Skeletal muscle tissue (tissue), 3 donors: ENCODE measurements at regions not wholly inside any gene's neighbourhood (a gene's known extent, or its start where the extent isn't known, plus 50 kb on each side); places are given as distances from the start of the nearest gene placed in this dataset.
"Not testable (repeated sequence)": the region's sequence is repeated elsewhere in the genome, so short reads cannot be mapped to it uniquely, and the experiment has no call there.

Experiments used
- H3K27ac ChIP-seq: one replicate; pipeline ENCODE4 v1.7.0; 2013; ENCODE audit warnings: mild to moderate bottlenecking, low read depth, low read length, inconsistent platforms
- H3K27me3 ChIP-seq, 3 donors: one replicate each; pipeline ENCODE4 v1.7.0; 2013; ENCODE audit warnings: low read length in 3 of 3; ENCODE audit not compliant: control insufficient read depth in 3 of 3, insufficient read depth in 3 of 3
- H3K36me3 ChIP-seq, 3 donors: one replicate each; pipeline ENCODE4 v1.7.0; 2013; ENCODE audit warnings: low read length in 3 of 3; ENCODE audit not compliant: control insufficient read depth in 3 of 3, insufficient read depth in 3 of 3
- H3K4me1 ChIP-seq, 3 donors: one replicate each; pipeline ENCODE4 v1.7.0; 2013; ENCODE audit warnings: low read length in 3 of 3, mild to moderate bottlenecking in 3 of 3; ENCODE audit not compliant: control insufficient read depth in 3 of 3, insufficient read depth in 3 of 3
- H3K4me3 ChIP-seq, 3 donors: one replicate each; pipeline ENCODE4 v1.7.0; 2013; ENCODE audit warnings: low read length in 3 of 3
- H3K9ac ChIP-seq, 3 donors: one replicate each; pipeline ENCODE4 v1.7.0; 2013; ENCODE audit warnings: low read length in 3 of 3, mild to moderate bottlenecking in 3 of 3, moderate library complexity in 2 of 3, low read depth in 1 of 3
- H3K9me3 ChIP-seq, 3 donors: one replicate each; pipeline ENCODE4 v1.7.0; 2013; ENCODE audit warnings: low read length in 3 of 3; ENCODE audit not compliant: control insufficient read depth in 3 of 3
- donor health status: Osteomylitis.

- no peaks in the 10 kb centered on the region for H3K36me3 ChIP-seq
- no peaks in the 10 kb centered on the region for H3K9me3 ChIP-seq
- no peaks in the 10 kb centered on the region for H3K27me3 ChIP-seq
- no peaks in the 10 kb centered on the region for H3K4me1 ChIP-seq
- no peak overlapping the region for H3K9ac ChIP-seq
- H3K4me3 ChIP-seq, result no peak overlapping the region
- no peak overlapping the region for H3K27ac ChIP-seq
Measured at GRCh38 chr4:164320847-164321246, 433.1 kb upstream of the SMIM31 start.

GRCh38 chr4:164326056-164326455 lies 427.9 kb upstream of the SMIM31 start:
- H3K27ac ChIP-seq, result no peak overlapping the region
- no peaks in the 10 kb centered on the region for H3K27me3 ChIP-seq
- H3K9me3 ChIP-seq, result no peaks in the 10 kb centered on the region
- H3K4me1 ChIP-seq, result no peaks in the 10 kb centered on the region
- no peaks in the 10 kb centered on the region for H3K36me3 ChIP-seq
- no peak overlapping the region for H3K9ac ChIP-seq
- no peak overlapping the region for H3K4me3 ChIP-seq

- Histone ChIP-seq H3K27me3 (no peaks in the 10 kb centered on the region), H3K4me1 (no peaks in the 10 kb centered on the region), H3K9ac (no peak overlapping the region), H3K36me3 (no peaks in the 10 kb centered on the region), H3K4me3 (no peak overlapping the region), H3K27ac (no peak overlapping the region), H3K9me3 (no peaks in the 10 kb centered on the region)
Measured at GRCh38 chr4:164337219-164337944, 416.5 kb upstream of the SMIM31 start.

GRCh38 chr4:164343472-164343976 lies 410.4 kb upstream of the SMIM31 start:
- no peaks in the 10 kb centered on the region for H3K36me3 ChIP-seq
- H3K9ac ChIP-seq, result no peak overlapping the region
- no peaks in the 10 kb centered on the region for H3K4me1 ChIP-seq
- H3K9me3 ChIP-seq, result no peaks in the 10 kb centered on the region
- no peaks in the 10 kb centered on the region for H3K27me3 ChIP-seq
- H3K27ac ChIP-seq, result no peak overlapping the region
- H3K4me3 ChIP-seq, result no peak overlapping the region

GRCh38 chr4:164345756-164346155 lies 408.2 kb upstream of the SMIM31 start:
- no peak overlapping the region for H3K9ac ChIP-seq
- no peaks in the 10 kb centered on the region for H3K27me3 ChIP-seq
- no peak overlapping the region for H3K27ac ChIP-seq
- no peaks in the 10 kb centered on the region for H3K9me3 ChIP-seq
- H3K4me3 ChIP-seq, result no peak overlapping the region
- no peaks in the 10 kb centered on the region for H3K4me1 ChIP-seq
- no peaks in the 10 kb centered on the region for H3K36me3 ChIP-seq

GRCh38 chr4:164350061-164350460 lies 403.9 kb upstream of the SMIM31 start:
- Histone ChIP-seq H3K27ac (no peak overlapping the region), H3K4me3 (no peak overlapping the region), H3K36me3 (no peaks in the 10 kb centered on the region), H3K27me3 (no peaks in the 10 kb centered on the region), H3K9ac (no peak overlapping the region), H3K9me3 (no peaks in the 10 kb centered on the region), H3K4me1 (no peaks in the 10 kb centered on the region)

GRCh38 chr4:164350716-164351115 lies 403.2 kb upstream of the SMIM31 start:
- not testable (repeated sequence) for H3K27ac ChIP-seq, H3K36me3 ChIP-seq, H3K9ac ChIP-seq, H3K4me1 ChIP-seq, H3K4me3 ChIP-seq, H3K9me3 ChIP-seq, H3K27me3 ChIP-seq

GRCh38 chr4:164357957-164358356 lies 396.0 kb upstream of the SMIM31 start:
- Histone ChIP-seq H3K9me3 (no peaks in the 10 kb centered on the region), H3K27me3 (no peaks in the 10 kb centered on the region), H3K4me3 (no peak overlapping the region), H3K9ac (no peak overlapping the region), H3K36me3 (no peaks in the 10 kb centered on the region), H3K4me1 (no peaks in the 10 kb centered on the region), H3K27ac (no peak overlapping the region)

GRCh38 chr4:164358400-164358799 lies 395.5 kb upstream of the SMIM31 start:
- H3K27me3 ChIP-seq, result no peaks in the 10 kb centered on the region
- H3K36me3 ChIP-seq, result no peaks in the 10 kb centered on the region
- H3K4me1 ChIP-seq, result no peaks in the 10 kb centered on the region
- H3K4me3 ChIP-seq, result no peak overlapping the region
- H3K27ac ChIP-seq, result no peak overlapping the region
- H3K9ac ChIP-seq, result no peak overlapping the region
- H3K9me3 ChIP-seq, result no peaks in the 10 kb centered on the region

- H3K27me3 ChIP-seq, result no peaks in the 10 kb centered on the region
Measured at GRCh38 chr4:164359881-164360280, 394.1 kb upstream of the SMIM31 start.

More at GRCh38 chr4:164359881-164360280, 394.1 kb upstream of the SMIM31 start:
- Histone ChIP-seq H3K9ac (no peak overlapping the region), H3K36me3 (no peaks in the 10 kb centered on the region), H3K4me1 (no peaks in the 10 kb centered on the region), H3K27ac (no peak overlapping the region), H3K4me3 (no peak overlapping the region), H3K9me3 (no peaks in the 10 kb centered on the region)
